Inflammatory macrophage treated with lipopolysaccharide for 1 hour (primary cell): ENCODE measurements at regions not wholly inside any gene's neighbourhood (a gene's known extent, or its start where the extent isn't known, plus 50 kb on each side); places are given as distances from the start of the nearest gene placed in this dataset.

Experiments used
- DNase-seq, 2 donors: peaks; one replicate each; pipeline ENCODE4 v3.0.0-alpha.2; 2020 to 2022

DNA sequence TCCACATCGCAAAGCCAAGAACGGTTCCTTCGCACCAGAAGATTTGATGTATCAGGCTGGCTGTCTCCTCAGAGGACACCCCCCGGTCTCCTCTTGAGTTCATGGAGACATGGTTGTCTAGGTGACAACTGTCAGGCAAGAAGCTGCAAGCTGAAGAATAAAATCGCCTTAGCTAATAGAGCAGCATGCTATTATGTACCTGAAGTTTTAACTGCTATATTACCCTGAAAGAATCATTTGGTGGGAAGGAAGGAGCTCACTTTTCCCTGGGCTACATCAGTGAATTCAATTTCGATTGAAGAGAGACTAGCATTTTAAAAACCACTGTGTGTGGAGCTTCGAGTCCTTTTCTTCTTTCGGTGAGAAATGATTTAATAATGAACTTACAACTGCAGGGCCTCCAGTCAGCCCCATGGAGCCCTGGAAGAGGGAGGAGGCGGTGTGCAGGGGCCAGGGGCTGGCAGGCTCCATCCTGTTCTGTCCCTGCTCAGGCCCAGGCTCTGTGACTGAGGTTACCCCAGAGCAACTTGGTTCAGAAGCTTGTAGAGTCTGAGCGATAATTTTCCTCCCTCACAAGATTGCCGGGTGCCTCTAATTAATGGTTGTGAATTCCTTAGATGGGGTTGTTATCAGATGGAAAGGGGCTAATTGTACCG, 191.3 kb downstream of the MID1IP1 start:
- DNase-seq, result no peak

DNA sequence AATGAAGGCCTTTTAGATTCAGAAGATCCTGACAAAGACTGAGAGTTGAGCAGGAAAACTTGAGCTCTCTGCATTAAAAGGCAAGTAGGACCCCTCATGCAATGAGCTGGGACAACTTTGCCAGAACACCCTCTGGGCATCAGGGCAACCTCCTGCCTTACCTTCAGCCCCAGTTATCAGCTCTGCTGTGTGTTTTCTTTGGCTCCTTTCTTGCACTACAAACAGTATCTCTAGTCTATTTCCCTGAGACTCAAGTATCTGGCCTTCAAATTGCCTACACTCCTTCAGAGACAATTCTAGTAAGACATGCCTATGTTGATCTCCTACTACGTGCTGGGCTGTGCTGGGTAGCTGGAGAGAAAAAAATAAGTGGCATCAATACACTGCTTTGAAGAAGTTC, 192.2 kb downstream of the MID1IP1 start:
- no peak for DNase-seq

DNA sequence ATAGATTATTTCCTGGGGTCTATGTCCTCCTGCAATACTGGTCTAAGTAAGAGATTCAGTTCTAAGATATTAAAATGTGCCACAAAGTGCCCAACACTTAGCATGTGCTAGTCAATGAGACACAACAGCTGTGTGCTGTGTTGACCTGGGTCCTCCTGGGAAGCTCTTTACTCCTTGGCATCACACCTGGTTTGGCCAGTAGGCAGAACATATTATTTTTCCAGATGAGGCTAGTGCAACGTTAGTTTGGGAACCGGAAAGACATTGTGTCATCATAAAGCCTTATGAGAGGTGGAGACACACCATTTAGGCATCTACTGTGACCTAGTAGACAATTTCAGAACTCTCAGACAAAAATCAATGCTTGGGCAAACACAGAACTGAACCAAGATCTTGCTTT, 197.8 kb downstream of the MID1IP1 start:
- DNase-seq, result no peak

DNA sequence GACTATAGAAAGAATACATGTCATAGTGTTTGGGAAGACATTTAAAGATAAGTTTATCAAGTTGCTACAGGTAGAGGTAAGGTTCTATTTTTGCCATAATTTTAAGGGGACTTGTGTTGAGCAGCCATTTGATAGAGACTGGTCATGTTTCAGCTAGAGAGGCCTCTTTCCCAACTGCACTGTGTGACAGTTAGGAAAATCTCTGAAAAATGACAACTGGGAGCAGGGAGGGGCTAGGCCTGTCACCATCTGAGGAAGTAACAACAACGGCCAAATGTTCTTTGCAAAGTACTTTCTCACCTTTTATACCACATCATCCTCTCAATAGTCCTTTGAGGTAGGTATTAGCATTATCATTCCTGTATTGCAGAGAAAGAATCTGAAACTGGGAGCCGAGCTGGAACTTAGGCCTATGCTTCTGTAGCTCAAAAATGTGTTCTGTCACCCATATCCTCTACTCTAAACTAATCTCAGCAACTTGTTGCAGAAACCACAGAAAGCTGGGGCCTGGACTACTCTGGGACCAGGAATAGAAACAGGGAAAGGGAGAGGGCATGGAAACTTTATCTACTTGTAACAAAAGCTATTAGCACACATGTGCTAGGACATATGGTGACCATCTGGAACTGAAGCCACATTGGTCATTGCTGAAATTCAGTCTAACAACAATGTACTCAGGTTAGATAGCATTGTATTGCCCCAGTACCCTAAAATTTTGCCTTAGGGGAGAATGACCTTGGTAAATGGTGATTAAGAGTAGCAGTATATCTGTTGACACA, 198.9 kb downstream of the MID1IP1 start:
- DNase-seq, result no peak

DNA sequence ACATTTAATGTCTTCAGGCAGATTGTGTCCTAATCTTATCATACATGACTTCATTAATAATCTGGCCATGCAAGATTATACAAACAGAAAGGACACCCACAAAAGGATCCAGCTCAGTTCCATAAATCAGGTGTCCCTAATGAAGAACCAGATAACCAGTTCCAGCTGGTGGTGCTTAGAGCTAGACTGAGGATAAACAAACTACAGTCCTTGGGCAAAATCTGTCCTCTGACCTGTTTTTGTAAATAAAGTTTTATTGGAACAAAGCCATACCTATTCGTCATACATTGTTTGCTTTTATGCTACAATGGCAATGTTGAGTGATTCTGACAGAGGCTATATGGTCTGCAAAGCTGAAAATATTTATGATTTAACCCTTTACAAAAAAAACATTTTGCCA, 199.5 kb downstream of the MID1IP1 start:
- no peak for DNase-seq

DNA sequence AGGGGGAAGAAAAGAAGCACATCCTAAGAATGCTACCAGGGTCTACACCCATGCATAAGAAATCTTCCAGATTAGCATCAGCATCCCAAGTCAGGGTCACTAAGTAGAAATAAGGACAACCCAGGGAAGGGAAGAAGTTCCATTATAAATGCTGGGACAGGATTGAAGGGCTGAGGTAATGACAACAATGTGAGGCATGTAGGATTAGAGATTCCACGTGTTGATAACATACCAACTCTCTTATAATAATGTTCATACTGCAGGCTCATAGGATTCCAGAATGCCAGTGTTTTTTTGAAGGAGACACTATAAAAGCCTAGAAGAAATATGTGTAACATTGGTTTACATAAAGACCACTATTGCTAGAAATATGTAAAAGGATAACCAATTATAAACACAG, 201.2 kb downstream of the MID1IP1 start:
- DNase-seq, result no peak

DNA sequence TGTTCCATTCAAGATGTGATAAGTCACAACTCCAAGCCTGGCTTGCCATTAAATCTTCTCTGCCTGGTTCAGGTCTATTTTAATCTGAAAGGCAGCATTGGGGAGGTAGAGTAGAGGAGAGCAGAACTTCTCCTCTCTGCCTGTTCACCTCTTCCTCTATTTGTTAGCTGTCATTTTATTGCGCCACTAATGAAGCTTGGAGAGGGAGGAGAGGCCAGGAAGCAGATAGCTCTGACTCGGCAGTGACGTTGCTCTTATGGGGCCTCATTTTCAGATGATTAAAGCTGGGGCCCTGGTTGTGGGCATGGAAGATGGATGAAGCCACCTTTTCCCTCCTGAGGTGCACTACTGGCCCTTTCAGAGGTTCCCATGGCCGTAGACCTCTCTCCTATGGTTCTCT, 207.3 kb downstream of the MID1IP1 start:
- DNase-seq, result peak; percentile 35 to 45

DNA sequence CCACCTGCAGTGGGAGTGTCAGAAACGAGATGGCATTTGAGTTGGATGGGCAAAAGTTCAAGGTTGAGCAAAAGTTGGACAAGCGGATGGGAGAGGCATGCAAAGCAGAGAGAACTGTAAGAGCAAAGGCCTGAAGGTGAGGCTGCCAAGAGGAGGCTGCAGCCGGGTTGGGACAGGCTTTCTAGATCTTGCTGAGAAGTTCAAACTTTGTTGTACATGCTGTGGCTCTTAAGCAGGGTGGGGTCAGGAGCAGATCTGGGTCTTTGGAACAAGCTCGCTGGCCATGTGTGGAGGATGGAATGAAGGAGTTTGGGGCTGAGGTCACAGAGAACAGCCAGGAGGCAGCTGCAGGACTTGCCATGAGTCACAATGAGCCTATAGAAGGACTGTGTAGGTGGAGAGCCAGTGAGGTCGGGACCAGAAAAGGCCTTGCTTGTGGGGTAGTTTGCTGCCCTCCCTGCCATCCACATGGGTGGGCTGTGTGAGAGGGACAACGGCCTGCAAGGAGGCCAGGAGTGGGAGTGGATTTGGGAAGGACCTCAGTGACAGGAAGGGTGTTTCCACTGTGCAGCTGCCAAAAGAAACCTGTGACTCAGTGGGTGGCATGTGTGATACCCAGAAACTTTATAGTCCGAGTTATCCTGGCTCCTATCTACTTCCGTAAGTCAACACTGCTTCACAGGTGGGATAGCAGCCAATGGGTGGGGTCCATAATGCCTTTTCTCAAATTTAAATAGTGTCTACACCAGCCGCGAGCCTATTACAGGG, 210.4 kb downstream of the MID1IP1 start:
- no peak for DNase-seq

DNA sequence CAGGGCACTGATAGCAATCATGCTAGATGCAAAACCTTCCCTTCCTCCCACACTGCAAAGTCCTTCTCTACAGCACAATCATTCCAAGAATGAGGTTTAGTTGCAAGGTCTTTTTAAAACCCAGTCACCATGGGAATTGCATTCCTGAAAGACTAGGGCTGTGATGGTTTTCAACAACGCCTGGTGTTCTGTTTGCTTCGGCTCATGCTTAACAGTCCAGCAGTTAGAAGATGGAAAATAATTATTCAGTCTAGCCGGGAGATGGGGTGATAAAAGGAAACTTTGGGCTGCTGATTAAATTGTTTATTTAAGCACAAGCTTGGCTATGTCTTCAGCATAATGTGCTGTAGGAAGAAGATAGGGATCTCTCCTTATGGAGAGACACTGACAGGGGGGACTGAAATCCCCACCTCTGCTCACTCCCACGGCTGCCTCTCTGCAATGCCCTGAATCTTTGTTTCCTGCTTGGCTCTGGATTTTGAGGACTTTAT, 211.4 kb downstream of the MID1IP1 start:
- DNase-seq, result no peak

DNA sequence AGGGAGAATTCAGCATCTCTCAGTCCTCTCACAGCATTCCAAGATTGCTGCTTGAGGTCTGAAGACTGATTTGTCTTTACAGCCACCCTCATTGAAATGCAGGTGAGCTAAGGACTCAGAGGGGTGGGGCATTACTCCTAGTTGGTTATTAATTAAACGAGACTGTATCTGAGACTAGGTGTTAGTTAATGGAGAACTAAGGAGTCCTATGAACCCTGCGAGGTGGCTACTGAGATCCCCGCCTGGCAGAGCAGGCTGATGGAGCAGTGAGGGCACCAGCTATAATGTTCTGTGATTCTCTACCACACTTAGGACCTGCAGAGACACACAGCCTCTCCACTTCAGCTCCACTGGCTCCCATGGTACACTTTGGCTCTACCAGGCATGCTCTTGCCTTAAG, 215.3 kb downstream of the MID1IP1 start:
- DNase-seq, result no peak

DNA sequence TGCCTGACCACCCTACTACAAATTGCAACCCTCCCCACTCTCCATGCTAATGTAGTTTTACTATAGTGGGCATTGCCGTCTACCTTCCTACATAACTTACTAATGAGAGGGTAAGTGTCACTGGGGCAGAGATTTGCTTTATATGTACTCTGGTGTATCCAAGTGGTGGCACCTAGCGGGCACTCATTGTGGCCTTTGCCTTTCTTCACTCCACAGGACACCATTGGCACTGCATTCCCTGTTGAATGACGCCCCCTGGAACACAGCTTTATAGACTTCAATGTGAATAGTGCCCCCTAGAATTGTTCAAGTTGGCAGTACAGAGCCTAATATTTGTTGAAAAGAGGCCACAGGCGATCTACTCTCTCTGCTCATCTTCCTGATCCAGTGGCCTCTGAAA, 215.8 kb downstream of the MID1IP1 start:
- DNase-seq, result no peak

DNA sequence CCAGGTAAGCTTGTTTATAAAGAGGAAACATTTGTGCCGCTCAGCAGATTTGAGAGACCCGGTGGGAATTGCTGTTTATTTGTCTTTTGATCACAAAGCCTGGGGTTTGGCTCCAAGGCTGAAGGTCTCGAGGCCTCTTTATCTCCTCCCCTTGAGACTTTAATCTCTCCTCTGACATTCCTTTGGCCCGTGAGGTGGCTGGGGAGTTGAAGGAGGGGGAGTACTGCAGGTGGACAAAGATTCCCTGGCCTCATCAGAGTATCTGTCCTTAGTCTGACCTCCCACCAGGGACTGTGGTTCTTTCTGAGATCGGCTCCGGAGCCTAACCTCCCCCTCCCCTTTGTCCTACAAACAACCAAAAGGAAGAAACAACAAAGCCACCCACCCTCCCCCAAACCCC, 216.5 kb downstream of the MID1IP1 start:
- no peak for DNase-seq

DNA sequence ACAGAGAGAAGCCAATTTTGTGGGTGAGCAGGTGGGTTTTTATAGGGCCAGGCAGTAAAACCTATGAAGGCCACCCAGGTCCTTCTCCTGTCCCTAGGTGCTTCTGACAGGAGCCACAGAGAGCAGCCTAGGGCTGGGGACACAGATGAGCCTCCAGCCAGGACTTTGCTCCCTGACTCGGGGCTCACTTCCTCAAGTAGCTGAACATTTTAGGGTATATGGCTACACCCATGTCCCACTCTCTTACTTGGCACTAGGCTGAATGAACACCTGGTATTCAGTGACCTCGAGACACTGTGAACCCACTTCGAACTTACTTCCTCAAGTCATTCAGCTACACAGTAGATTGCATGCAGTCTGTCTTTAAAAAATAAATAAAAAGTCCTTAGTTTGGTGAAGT, 217.3 kb downstream of the MID1IP1 start:
- DNase-seq, result no peak

DNA sequence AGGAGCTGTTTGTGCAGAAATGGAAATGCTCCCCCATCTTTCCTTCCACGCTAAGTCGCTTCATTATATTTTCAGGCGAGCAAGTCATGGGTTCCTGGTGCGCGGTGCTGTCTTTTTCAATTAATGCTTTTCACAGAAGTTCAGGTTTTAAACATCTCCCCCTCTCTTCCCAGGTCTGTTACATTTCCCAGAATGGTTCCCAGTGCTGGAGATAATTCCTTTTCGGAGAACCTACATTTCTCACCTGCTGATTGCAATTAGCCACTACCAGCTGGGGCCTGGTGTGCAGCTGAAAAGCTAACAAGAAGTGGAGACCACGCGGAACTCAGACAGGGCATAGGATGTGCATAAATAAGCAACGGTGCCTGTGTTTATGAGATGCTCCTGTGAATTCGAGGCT, 217.8 kb downstream of the MID1IP1 start:
- DNase-seq, result no peak

DNA sequence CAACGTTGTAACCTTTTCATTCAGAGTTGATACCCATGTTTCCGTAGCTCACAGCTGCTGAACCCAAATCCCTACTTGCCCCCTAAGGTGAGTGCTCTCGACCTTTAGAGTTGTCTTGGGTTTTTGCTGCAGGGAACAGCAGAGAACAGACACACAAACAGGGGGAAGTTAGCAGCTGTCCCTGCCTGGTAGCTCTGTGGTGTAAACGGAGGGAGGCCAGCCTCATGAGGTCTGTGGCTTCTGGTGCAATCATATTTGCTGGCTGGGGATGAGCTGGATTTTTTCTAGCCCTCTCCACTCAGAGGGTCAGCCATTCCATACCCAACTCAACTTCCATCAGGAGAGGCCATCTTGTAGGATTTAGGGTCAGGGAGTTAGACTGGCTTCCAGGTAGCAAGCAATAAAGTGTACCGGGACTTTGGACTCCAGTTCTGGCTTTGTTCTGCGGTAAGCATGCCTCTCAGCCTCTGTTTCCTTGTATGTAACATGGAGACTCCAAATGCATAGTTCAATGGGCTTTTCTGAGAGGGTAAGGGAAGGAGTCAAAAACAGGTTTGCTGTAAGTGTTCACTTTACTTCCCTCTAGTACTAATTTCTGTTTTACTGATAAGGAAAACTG, 218.9 kb downstream of the MID1IP1 start:
- DNase-seq, result no peak

DNA sequence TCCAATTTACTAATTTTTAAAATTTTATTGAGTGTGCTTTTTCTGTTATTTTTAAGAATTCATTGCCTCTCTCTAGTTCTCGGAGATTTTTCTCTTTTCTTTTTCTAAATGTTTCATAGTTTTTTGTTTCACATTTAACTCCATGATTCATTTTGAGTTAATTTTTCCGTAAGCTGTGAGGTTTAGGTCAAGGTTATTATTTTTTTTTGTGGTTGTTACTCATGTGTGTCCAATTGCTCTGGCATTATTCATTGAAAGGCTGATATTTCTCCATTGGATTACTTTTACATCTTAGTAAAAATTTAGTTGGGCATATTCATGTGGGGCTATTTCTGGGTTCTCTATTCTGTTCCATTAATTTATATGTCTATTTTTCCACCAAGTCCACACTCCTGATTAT, 220.8 kb downstream of the MID1IP1 start:
- no peak for DNase-seq

DNA sequence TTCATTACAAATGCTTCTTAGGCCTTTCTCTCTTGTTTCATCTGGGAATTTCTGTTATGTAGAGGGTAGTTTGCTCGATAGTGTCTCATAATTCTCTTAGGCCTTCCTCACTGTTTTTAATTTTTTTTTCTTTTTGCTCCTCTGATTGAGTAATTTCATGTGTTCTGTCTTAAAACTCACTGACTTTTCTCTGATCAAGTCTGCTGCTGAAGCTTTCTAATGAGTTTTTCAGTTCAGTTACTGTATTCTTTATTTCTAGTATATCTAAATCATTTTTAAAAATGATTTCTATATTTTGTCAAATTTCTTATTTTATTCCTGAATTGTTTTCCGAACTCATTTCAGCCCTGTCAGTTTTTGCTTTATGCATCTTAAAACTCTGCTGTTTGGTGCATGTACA, 228.0 kb downstream of the MID1IP1 start:
- no peak for DNase-seq

DNA sequence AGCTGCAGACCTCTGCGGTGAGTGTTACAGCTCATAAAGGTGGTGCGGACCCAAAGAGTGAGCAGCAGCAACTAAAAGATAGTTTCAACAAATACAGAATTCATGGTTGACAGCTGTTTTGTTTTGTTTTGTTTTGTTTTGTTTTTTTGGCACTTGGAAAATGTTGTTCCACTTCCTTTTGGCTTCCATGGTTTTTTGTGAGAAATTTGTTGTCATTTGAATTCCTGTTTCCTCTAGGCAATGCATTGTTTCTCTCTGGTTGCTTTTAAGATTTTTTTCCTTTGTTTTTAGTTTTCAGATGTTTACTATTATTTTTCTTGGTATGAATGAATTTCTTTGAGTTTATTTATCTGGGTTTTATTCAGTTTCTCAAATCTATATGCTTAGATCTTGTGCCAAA, 229.4 kb downstream of the MID1IP1 start:
- DNase-seq, result no peak

DNA sequence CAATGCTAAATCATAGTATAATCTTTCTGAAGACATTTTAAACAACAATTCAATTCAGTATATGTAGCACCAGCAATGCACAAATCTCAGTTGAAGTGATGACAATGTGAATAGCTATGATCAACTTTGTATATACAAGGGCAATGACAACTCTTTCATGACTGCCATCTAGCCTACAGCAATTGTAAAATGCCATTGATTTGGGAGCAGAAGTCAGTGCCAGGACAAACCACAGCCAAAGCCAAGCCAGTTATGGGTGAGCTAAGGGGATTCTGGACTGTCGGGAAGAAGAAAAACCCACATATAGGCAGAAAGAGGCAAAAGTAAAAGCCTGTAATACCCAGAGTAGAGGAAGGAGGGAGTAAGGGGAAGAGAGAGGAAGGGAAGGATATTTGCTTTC, 238.6 kb downstream of the MID1IP1 start:
- no peak for DNase-seq

DNA sequence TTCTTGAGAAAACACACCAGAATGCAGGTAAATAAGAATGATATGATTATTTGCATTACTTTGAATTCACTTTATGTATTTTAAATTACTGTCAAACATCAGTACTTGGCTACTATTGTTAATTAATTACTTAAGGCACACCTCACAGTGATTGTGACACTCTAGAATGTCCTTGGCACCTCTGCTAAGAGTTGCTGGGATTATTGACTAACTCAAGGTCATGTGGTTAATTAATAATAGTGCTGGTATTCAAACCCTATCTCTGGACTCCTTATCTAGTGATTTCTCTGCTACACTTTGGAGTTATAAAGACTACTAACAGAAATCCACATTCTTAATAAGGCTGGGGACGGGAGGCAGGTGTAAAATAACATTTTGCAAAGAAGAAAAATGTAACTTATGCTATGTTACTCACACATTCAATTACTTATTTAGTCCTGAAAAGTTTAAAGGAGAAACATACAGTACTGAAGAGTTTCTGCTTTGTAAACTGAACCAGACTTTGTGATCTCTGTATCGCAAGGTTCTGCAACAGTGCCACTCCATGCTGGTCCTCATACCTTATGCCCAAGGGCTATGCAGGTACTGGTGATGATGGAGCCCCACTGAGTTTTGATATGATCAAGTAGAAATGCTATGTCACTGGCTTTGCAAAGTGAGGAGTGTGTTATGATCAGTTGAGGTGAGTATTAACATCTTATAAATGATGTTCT, 242.7 kb downstream of the MID1IP1 start:
- DNase-seq, result no peak

DNA sequence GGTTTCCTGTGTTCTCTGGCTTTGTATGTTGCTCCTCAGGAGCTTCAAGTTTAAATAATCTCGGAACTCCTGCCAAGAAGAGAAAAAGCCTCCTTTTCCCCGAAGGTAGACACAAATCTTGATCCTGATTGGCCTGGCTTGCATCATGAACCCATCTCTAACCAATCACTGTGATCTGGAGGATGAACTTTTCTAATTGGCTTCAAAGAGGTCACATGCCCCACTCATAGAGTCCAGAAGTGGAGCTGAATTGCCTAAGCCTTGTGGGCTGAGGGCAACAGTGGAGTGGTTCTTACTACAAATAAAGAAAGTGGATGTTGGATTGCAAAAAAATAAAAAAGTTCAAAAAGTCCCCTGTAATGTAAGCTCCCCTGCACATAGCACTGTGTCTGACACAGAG, 245.9 kb downstream of the MID1IP1 start:
- DNase-seq, result peak; percentile 16 to 36

DNA sequence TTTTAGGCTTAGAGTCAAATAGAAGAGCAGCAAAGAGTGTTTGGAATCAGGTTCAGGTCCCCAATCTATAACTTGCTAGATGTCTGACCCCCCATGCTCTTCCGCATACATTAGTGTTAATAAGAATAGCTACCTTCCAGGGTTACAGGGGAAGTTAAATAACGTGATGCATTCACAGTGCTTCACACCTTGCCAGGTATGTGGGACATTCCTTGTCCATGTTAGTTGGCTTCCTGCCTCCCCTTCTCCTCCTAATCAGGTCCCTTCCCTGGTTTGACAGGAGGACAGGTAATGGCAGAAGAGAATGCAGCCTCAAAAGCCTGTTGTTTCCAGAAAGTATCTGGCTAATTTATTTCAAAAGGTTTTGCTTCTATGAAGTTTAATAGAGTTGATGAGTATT, 248.7 kb downstream of the MID1IP1 start:
- no peak for DNase-seq

DNA sequence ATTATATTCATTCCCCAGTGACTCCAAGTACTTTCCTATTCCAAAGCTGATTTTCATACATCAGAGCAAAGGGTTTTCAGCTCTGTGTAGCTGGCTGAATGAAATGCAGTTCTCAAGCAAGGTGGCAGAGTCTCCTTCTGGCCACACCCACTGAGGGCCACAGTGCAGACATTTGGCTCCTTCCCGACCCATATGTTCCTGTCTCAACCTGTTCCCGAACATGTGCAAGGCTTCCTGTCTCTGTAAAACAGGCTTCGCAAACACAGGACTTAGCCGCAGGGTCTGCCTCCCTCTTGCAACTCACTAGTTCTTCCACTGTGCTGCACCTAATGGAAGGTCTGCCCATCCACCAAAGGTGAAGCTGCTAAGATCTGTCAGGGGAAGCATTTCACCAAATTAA, 249.2 kb downstream of the MID1IP1 start:
- no peak for DNase-seq
